SK-N-SH (cell line): ENCODE measurements at regions not wholly inside any gene's neighbourhood (a gene's known extent, or its start where the extent isn't known, plus 50 kb on each side); places are given as distances from the start of the nearest gene placed in this dataset.

Experiments used
- CTCF ChIA-PET: fragments of 300-600, 350-600 bp; formaldehyde crosslinking; extraction: SDS; loops from one replicate; lab custom pipeline; 2021; lab: Yijun Ruan, JAX
- POLR2A ChIA-PET: fragments of 350-600 bp; sonication (Branson Sonifier 250); formaldehyde crosslinking; extraction: SDS; loops from one replicate; lab custom pipeline; 2020; ENCODE audit warnings: antibody characterized with exemption, inconsistent platforms; lab: Yijun Ruan, JAX
- DNase-seq: peaks from one replicate; pipeline ENCODE4 v3.0.0; 2012
- H2AFZ ChIP-seq: fragments of 200-600 bp; sonication (generic); 2 replicates; pipeline ENCODE4 v1.8.1; 2016; ENCODE audit warnings: antibody characterized with exemption, mild to moderate bottlenecking, low read depth
- H3F3A ChIP-seq: fragments of 200-600 bp; sonication (generic); replicated peaks from 2 replicates; pipeline ENCODE3; 2016; ENCODE audit warnings: antibody characterized with exemption, mild to moderate bottlenecking; ENCODE audit not compliant: insufficient read depth
- H3K27ac ChIP-seq, 2 experiments: fragments of 200-500 bp in 1 of 2; fragments of 200-600 bp in 1 of 2; sonication (Bioruptor generic) in 1 of 2; sonication (generic), shearing (Covaris generic) in 1 of 2; 2 replicates each; pipeline versions ENCODE4 v1.5.1 to v1.6.1; 2014 to 2016; ENCODE audit warnings: low read depth in 2 of 2, inconsistent platforms in 1 of 2, low read length in 1 of 2, mild to moderate bottlenecking in 1 of 2, mixed read lengths in 1 of 2
- H3K27me3 ChIP-seq: fragments of 200-600 bp; sonication (generic), shearing (Covaris generic); 2 replicates; pipeline ENCODE4 v1.6.1; 2016; ENCODE audit warnings: mixed run types; ENCODE audit not compliant: insufficient read depth
- H3K36me3 ChIP-seq, 2 experiments: fragments of 200-500 bp in 1 of 2; fragments of 200-600 bp in 1 of 2; sonication (Bioruptor generic) in 1 of 2; sonication (generic) in 1 of 2; replicated peaks in 1 of 2; 2 replicates each; pipeline versions ENCODE3 to v1.5.1; 2014 to 2016; ENCODE audit warnings: low read length in 1 of 2, mild to moderate bottlenecking in 1 of 2; ENCODE audit not compliant: insufficient read depth in 2 of 2, control insufficient read depth in 1 of 2
- H3K4me1 ChIP-seq, 2 experiments: fragments of 200-500 bp in 1 of 2; fragments of 200-600 bp in 1 of 2; sonication (Bioruptor generic) in 1 of 2; sonication (generic), shearing (Covaris generic) in 1 of 2; 2 replicates each; pipeline versions ENCODE4 v1.5.1 to v1.6.1; 2014 to 2016; ENCODE audit warnings: low read depth in 1 of 2, low read length in 1 of 2, mixed run types in 1 of 2; ENCODE audit not compliant: insufficient read depth in 2 of 2, control insufficient read depth in 1 of 2
- H3K4me2 ChIP-seq: fragments of 200-600 bp; sonication (generic), shearing (Covaris generic); 2 replicates; pipeline ENCODE4 v1.6.1; 2017; ENCODE audit warnings: mixed run types
- H3K4me3 ChIP-seq, 2 experiments: fragments of 200-500 bp in 1 of 2; fragments of 200-600 bp in 1 of 2; sonication (Bioruptor generic) in 1 of 2; sonication (generic), shearing (Covaris generic) in 1 of 2; 2 replicates each; pipeline versions ENCODE4 v1.5.1 to v1.8.1; 2014 to 2016; ENCODE audit warnings: low read depth in 2 of 2, inconsistent platforms in 1 of 2, low read length in 1 of 2, mild to moderate bottlenecking in 1 of 2, mixed read lengths in 1 of 2, moderate library complexity in 1 of 2
- H3K79me2 ChIP-seq: fragments of 200-600 bp; sonication (generic); 2 replicates; pipeline ENCODE4 v1.8.1; 2017; ENCODE audit warnings: mild to moderate bottlenecking; ENCODE audit not compliant: insufficient read depth
- H3K9ac ChIP-seq: fragments of 200-600 bp; sonication (generic); 2 replicates; pipeline ENCODE4 v1.6.1; 2017; ENCODE audit warnings: mixed run types
- H3K9me2 ChIP-seq: fragments of 200-600 bp; sonication (generic); 2 replicates; pipeline ENCODE4 v1.6.1; 2017; ENCODE audit warnings: mixed run types
- H3K9me3 ChIP-seq: fragments of 200-600 bp; sonication (generic); 2 replicates; pipeline ENCODE4 v1.6.1; 2017; ENCODE audit warnings: mixed run types, mild to moderate bottlenecking, moderate library complexity
- H4K20me1 ChIP-seq: fragments of 200-600 bp; sonication (generic); 2 replicates; pipeline ENCODE4 v1.6.1; 2017; ENCODE audit warnings: mild to moderate bottlenecking, mixed run types; ENCODE audit not compliant: insufficient read depth
- CTCF ChIP-seq: fragments of 200-600 bp; sonication (generic); IDR thresholded peaks from 2 replicates; pipeline ENCODE4 v1.6.1; 2017; ENCODE audit warnings: antibody characterized with exemption, mild to moderate bottlenecking, moderate library complexity
- ELF1 ChIP-seq: IDR thresholded peaks from 2 replicates; pipeline ENCODE4 v1.4.0; 2012
- EP300 ChIP-seq, 2 experiments: IDR thresholded peaks; 2 replicates each; pipeline versions ENCODE4 v1.4.0 to v1.6.1; 2012; ENCODE audit warnings: borderline replicate concordance in 1 of 2, low read depth in 1 of 2, low read length in 1 of 2
- EZH2phosphoT487 ChIP-seq: fragments of 200-600 bp; sonication (generic); IDR thresholded peaks from 2 replicates; pipeline ENCODE4 v1.6.1; 2017; ENCODE audit warnings: low read depth, mixed run types, mild to moderate bottlenecking, antibody characterized with exemption, moderate library complexity, borderline replicate concordance
- FOXJ3 ChIP-seq: sonication (generic); formaldehyde crosslinking; IDR thresholded peaks from 2 replicates; pipeline ENCODE4 v1.5.1; 2020; ENCODE audit warnings: mild to moderate bottlenecking, missing genetic modification reagents
- GABPA ChIP-seq: IDR thresholded peaks from 2 replicates; pipeline ENCODE4 v1.4.0; 2012; ENCODE audit warnings: low read depth, mild to moderate bottlenecking
- IRF3 ChIP-seq: fragments of 150-350 bp; IDR thresholded peaks from 2 replicates; pipeline ENCODE4 v1.6.1; 2016; ENCODE audit warnings: mild to moderate bottlenecking, low read depth, low read length
- MEF2A ChIP-seq: IDR thresholded peaks from 2 replicates; pipeline ENCODE4 v1.4.0; 2012; ENCODE audit warnings: low read depth, borderline replicate concordance
- PBX3 ChIP-seq: IDR thresholded peaks from 2 replicates; pipeline ENCODE4; 2012
- RAD21 ChIP-seq: IDR thresholded peaks from 2 replicates; pipeline ENCODE4 v1.6.1; 2012; ENCODE audit warnings: mild to moderate bottlenecking, low read length
- RCOR1 ChIP-seq: fragments of 150-350 bp; IDR thresholded peaks from 2 replicates; pipeline ENCODE4 v1.6.1; 2017; ENCODE audit warnings: antibody characterized with exemption, low read length
- RFX5 ChIP-seq: IDR thresholded peaks from 2 replicates; pipeline ENCODE4 v1.6.1; 2012; ENCODE audit warnings: mild to moderate bottlenecking, improper control_type of control experiment, low read length
- USF2 ChIP-seq: fragments of 150-350 bp; IDR thresholded peaks from 2 replicates; pipeline ENCODE4 v1.6.1; 2017; ENCODE audit warnings: antibody characterized with exemption, low read length, low read depth, borderline replicate concordance
- YY1 ChIP-seq: IDR thresholded peaks from 2 replicates; pipeline ENCODE4 v1.4.0; 2012; ENCODE audit warnings: low read depth, mild to moderate bottlenecking
- ZBTB33 ChIP-seq: IDR thresholded peaks from 2 replicates; pipeline ENCODE4 v1.4.0; 2012; ENCODE audit warnings: low read depth, borderline replicate concordance
- WGBS: methylation state at CpG from one replicate; pipeline ENCODE4 v1.1.6; 2017; ENCODE audit warnings: low lambda C conversion rate; 5-methylcytosine and 5-hydroxymethylcytosine counted together

GRCh38 chr20:52614051-52614863, 357.9 kb upstream of the TSHZ2 start:
- Histone ChIP-seq H3K4me3 (no peak overlapping the region), H4K20me1 (no peaks in the 10 kb centered on the region), H3K9me3 (no peaks in the 10 kb centered on the region), H3K4me2 (no peak overlapping the region), H3K79me2 (no peaks in the 10 kb centered on the region), H2AFZ (no peak overlapping the region), H3F3A (no peaks in the 10 kb centered on the region), H3K9me2 (no peaks in the 10 kb centered on the region), H3K9ac (no peak overlapping the region), H3K27ac (no peak overlapping the region), H3K4me1 (no peaks in the 10 kb centered on the region), H3K36me3 (no peaks in the 10 kb centered on the region), H3K27me3 (no peaks in the 10 kb centered on the region)
- 26% methylated on average over 3 of the region's 3 CpGs for WGBS
- no peak for DNase-seq
- ChIA-PET POLR2A (no interaction called here), CTCF (interaction anchor here (0.8 kb wide), 1 partner anchor 18 kb away, joined by 3 read pairs; no protein-coding TSS in a partner anchor)
- TF ChIP-seq IRF3 (no peak), ZBTB33 (no peak)

GRCh38 chr20:52612046-52612632, 360.0 kb upstream of the TSHZ2 start:
- no peaks in the 10 kb centered on the region for H3K36me3 ChIP-seq
- H3K9ac ChIP-seq, result no peak overlapping the region
- no peaks in the 10 kb centered on the region for H3K9me2 ChIP-seq
- no peaks in the 10 kb centered on the region for H3K4me1 ChIP-seq
- WGBS, result 65% methylated on average over 5 of the region's 5 CpGs
- H3K27ac ChIP-seq, result no peak overlapping the region
- no peaks in the 10 kb centered on the region for H4K20me1 ChIP-seq
- no peak overlapping the region for H2AFZ ChIP-seq
- H3K4me3 ChIP-seq, result no peak overlapping the region
- no peak overlapping the region for H3K4me2 ChIP-seq
- no peaks in the 10 kb centered on the region for H3F3A ChIP-seq
- no peaks in the 10 kb centered on the region for H3K27me3 ChIP-seq
- H3K9me3 ChIP-seq, result no peaks in the 10 kb centered on the region
- no peak for DNase-seq
- POLR2A ChIA-PET, result no interaction called here
- H3K79me2 ChIP-seq, result no peaks in the 10 kb centered on the region
- TF ChIP-seq CTCF, result no peak
- TF ChIP-seq YY1, result no peak
- no peak for TF ChIP-seq FOXJ3 (CRISPR knock-in tag)
- TF ChIP-seq ELF1, result no peak
- no peak for TF ChIP-seq USF2
- no peak for TF ChIP-seq EP300 (IDR thresholded peaks at IDR 0.05; ENCODE audit: borderline replicate concordance in 1 of 2, low read depth in 1 of 2, low read length in 1 of 2)
- no peak for TF ChIP-seq PBX3
- no peak for TF ChIP-seq ZBTB33
- TF ChIP-seq RCOR1, result no peak
- no peak for TF ChIP-seq RAD21
- TF ChIP-seq RFX5, result no peak
- no peak for TF ChIP-seq GABPA
- TF ChIP-seq EZH2phosphoT487, result no peak
- TF ChIP-seq MEF2A, result no peak
- CTCF ChIA-PET, result no interaction called here
